ENCODE measurements at regions not wholly inside any gene's neighbourhood (a gene's known extent, or its start where the extent isn't known, plus 50 kb on each side); places are given as distances from the start of the nearest gene placed in this dataset.

- Histone ChIP-seq H3K4me1 (no peaks in the 10 kb centered on the region), H3K9me3 (peaks cover 0 to 10% (median 0%) of the 10 kb centered on the region in 12 donors), H3K4me3 (no peak overlapping the region), H3K27me3 (no peaks in the 10 kb centered on the region), H3K27ac (no peak overlapping the region), H3K36me3 (no peaks in the 10 kb centered on the region)
- intact Hi-C loops (cut with DNase I): no loop called here
- no peak for TF ChIP-seq CTCF (IDR thresholded peaks at IDR 0.05)
- no peak for TF ChIP-seq POLR2A (IDR thresholded peaks at IDR 0.05)
- ATAC-seq (no peak), DNase-seq (no peak)
- 73 to 78% (median 75%) methylated on average over 3 of the region's 3 CpGs for WGBS, 4 donors
Measured at GRCh38 chr18:41315134-41315533, 639.9 kb upstream of the PIK3C3 start.

GRCh38 chr18:41311571-41312547 is 643.2 kb upstream of the PIK3C3 start:
- Histone ChIP-seq H3K9me3 (peaks cover 0 to 10% (median 0%) of the 10 kb centered on the region in 12 donors), H3K4me1 (no peaks in the 10 kb centered on the region), H3K27me3 (no peaks in the 10 kb centered on the region), H3K4me3 (no peak overlapping the region), H3K36me3 (no peaks in the 10 kb centered on the region), H3K27ac (no peak overlapping the region)
- 59 to 72% (median 66%) methylated on average over 3 of the region's 3 CpGs for WGBS, 4 donors
- ATAC-seq (no peak), DNase-seq (no peak)
- intact Hi-C loops (cut with DNase I): no loop called here
- TF ChIP-seq CTCF (IDR thresholded peaks at IDR 0.05): no peak
- TF ChIP-seq POLR2A (IDR thresholded peaks at IDR 0.05): no peak

- Histone ChIP-seq H3K4me1 (no peaks in the 10 kb centered on the region), H3K27ac (no peak overlapping the region), H3K27me3 (no peaks in the 10 kb centered on the region), H3K36me3 (no peaks in the 10 kb centered on the region), H3K9me3 (peaks cover 0 to 20% (median under 1%) of the 10 kb centered on the region in 12 donors), H3K4me3 (no peak overlapping the region)
- no peak for ATAC-seq
- no peak for DNase-seq
- TF ChIP-seq CTCF (IDR thresholded peaks at IDR 0.05): no peak
- no peak for TF ChIP-seq POLR2A (IDR thresholded peaks at IDR 0.05)
- WGBS, 4 donors: 90 to 92% (median 91%) methylated on average over 5 of the region's 5 CpGs
- intact Hi-C loops (cut with DNase I): no loop called here
Measured at GRCh38 chr18:41297740-41298139, 657.3 kb upstream of the PIK3C3 start.

- Histone ChIP-seq H3K27me3 (no peaks in the 10 kb centered on the region), H3K36me3 (no peaks in the 10 kb centered on the region), H3K9me3 (no peaks in the 10 kb centered on the region), H3K4me3 (no peak overlapping the region), H3K4me1 (no peaks in the 10 kb centered on the region), H3K27ac (no peak overlapping the region)
- intact Hi-C loops (cut with DNase I): no loop called here
- TF ChIP-seq POLR2A (IDR thresholded peaks at IDR 0.05) (no peak), CTCF (IDR thresholded peaks at IDR 0.05) (no peak)
- no peak for DNase-seq
- no peak for ATAC-seq
- 81 to 86% (median 84%) methylated on average over 6 of the region's 6 CpGs for WGBS, 4 donors
Measured at GRCh38 chr18:41269294-41269693, 685.7 kb upstream of the PIK3C3 start.
